Right lobe of liver (tissue), 6 donors: ENCODE measurements at regions not wholly inside any gene's neighbourhood (a gene's known extent, or its start where the extent isn't known, plus 50 kb on each side); places are given as distances from the start of the nearest gene placed in this dataset.
A peak's percentile ranks its signal among the peaks of the same experiment; 100 is the strongest.

Experiments
- ATAC-seq, 4 donors: fragments of 200-7000 bp; cut with Tn5 transposase; one replicate each; pipeline ENCODE4 v1.9.1; 2020; ENCODE audit warnings: mild to moderate bottlenecking in 4 of 4, moderate library complexity in 4 of 4
- DNase-seq, 3 donors: peaks; one replicate each; pipeline ENCODE4 v3.0.0-alpha.2; 2020
- H3K27ac ChIP-seq, 3 donors: fragments of 200-600 bp; one replicate each; pipeline ENCODE4 v1.8.0; 2022
- H3K27me3 ChIP-seq, 2 donors: fragments of 200-600 bp; one replicate each; pipeline ENCODE4 v1.8.0; 2022
- H3K36me3 ChIP-seq, 4 donors: fragments of 200-600 bp; sonication (generic) in 1 of 4; one replicate each; pipeline versions ENCODE4 v1.5.1 to v1.8.0; 2017 to 2022; ENCODE audit warnings: control low read depth in 1 of 4
- H3K4me1 ChIP-seq, 4 donors: fragments of 200-600 bp; sonication (generic) in 1 of 4; one replicate each; pipeline versions ENCODE4 v1.5.1 to v1.8.0; 2017 to 2022; ENCODE audit warnings: control low read depth in 1 of 4
- H3K4me3 ChIP-seq, 3 donors: fragments of 200-600 bp; one replicate each; pipeline ENCODE4 v1.8.0; 2022
- H3K9me3 ChIP-seq, 4 donors: fragments of 200-600 bp; sonication (generic) in 1 of 4; one replicate each; pipeline versions ENCODE4 v1.5.1 to v1.8.0; 2017 to 2022; ENCODE audit warnings: control low read depth in 1 of 4
- POLR2A ChIP-seq: fragments of 450-650 bp; IDR thresholded peaks from one replicate; pipeline ENCODE4 v1.6.1; 2017; ENCODE audit warnings: antibody characterized with exemption, mild to moderate bottlenecking
- WGBS: methylation state at CpG from one replicate; pipeline ENCODE4 v1.1.6; 2018; ENCODE audit warnings: low coverage, low lambda C conversion rate; ENCODE audit not compliant: insufficient coverage; ENCODE audit errors: missing lambda C conversion rate; 5-methylcytosine and 5-hydroxymethylcytosine counted together
- intact Hi-C, 2 donors: fragments of 100-400 bp; cut with DNase I; formaldehyde crosslinking; loops; one replicate each; pipeline versions ENCODE4 v1.11.2 to v1.14.1; 2022
- TF ChIP-seq, protein P1 (sequence below), 4 donors: fragments of 200-600 bp in 3 of 4; fragments of 450-650 bp in 1 of 4; IDR thresholded peaks; one replicate each; pipeline versions ENCODE4 v1.5.1 to v1.8.0; 2016 to 2022; ENCODE audit warnings: antibody characterized with exemption in 4 of 4, mild to moderate bottlenecking in 2 of 4
- donor health status: DM: no; HTN: yes; CAD: no.
- donor health status: DM: no; HTN: no; CAD: no.
- donor health status: DM: no; HTN: no; CAD: no.
- donor health status: DM: no; HTN: yes; CAD: no.
- donor health status: DM: no; HTN: yes; CAD: no.

DNA sequence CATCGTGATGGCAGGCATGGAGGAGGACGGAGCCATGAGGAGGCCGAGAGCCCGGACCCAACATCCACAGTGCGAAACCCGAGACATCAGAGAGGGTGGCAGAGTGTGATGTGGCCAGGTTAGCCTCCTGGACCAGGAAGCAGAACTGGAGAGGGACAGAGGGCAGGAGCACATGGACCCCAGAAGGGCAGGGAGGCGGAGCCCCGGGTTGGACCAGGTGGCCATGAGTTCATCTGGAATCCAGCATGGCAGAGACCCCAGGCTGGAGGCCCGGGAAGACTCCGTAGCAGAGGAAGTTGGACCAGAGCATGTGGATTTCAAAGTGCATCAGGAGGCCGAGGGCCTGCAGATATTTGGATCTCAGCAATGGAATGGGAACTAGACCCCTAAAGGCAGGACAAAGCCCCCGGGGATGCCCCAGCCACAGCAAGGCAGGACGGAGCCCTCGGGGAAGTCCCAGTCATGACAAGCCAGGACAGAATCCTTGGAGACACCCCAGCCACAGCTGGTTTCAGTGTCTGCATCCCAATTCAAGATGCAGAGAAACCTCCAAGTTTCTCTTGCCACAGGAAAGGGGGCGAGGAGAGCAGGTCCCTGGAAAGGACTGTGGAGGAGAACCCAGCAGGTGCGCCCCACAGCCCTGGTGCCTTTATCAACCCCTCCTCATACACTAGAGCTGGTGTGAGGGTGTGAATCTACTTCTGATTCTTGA, 1393.4 kb downstream of the BRD1 start:
- TF ChIP-seq POLR2A: no peak
- TF ChIP-seq, protein P1, sequence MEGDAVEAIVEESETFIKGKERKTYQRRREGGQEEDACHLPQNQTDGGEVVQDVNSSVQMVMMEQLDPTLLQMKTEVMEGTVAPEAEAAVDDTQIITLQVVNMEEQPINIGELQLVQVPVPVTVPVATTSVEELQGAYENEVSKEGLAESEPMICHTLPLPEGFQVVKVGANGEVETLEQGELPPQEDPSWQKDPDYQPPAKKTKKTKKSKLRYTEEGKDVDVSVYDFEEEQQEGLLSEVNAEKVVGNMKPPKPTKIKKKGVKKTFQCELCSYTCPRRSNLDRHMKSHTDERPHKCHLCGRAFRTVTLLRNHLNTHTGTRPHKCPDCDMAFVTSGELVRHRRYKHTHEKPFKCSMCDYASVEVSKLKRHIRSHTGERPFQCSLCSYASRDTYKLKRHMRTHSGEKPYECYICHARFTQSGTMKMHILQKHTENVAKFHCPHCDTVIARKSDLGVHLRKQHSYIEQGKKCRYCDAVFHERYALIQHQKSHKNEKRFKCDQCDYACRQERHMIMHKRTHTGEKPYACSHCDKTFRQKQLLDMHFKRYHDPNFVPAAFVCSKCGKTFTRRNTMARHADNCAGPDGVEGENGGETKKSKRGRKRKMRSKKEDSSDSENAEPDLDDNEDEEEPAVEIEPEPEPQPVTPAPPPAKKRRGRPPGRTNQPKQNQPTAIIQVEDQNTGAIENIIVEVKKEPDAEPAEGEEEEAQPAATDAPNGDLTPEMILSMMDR (IDR thresholded peaks at IDR 0.05): no peak
- 66% methylated on average over 6 of the region's 16 CpGs for WGBS
- no peaks in the 10 kb centered on the region for H3K9me3 ChIP-seq
- ATAC-seq (no peak), DNase-seq (peak in 2 of 3 donors; percentile 33 to 40)
- H3K36me3 ChIP-seq: no peaks in the 10 kb centered on the region
- no peak overlapping the region for H3K4me3 ChIP-seq
- no peak overlapping the region for H3K27ac ChIP-seq
- no peaks in the 10 kb centered on the region for H3K27me3 ChIP-seq
- intact Hi-C loops: no loop called here
- no peaks in the 10 kb centered on the region for H3K4me1 ChIP-seq

DNA sequence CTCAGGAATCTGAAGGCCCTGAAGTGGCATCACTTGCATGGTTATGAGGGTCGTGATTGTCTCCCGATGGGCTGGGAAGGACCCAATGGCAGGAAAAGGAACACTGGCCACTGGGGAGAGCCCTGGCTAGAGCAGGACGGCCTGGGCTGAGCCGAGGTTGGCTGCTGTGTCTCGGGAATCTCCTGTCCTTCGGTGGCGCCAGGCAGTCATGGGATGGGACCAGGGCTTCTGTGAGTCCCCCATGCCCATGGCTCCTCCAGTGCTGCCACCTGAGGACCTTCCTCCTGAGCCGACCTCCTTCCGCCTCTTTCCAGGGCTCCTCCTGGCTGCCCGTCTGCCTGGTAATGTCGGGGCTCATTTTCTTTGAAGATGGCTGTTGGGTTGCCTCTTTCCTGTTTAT, 1394.0 kb downstream of the BRD1 start:
- H3K27me3 ChIP-seq: no peaks in the 10 kb centered on the region
- TF ChIP-seq, protein P1 (IDR thresholded peaks at IDR 0.05): no peak
- TF ChIP-seq POLR2A: no peak
- H3K9me3 ChIP-seq: no peaks in the 10 kb centered on the region
- H3K4me3 ChIP-seq: no peak overlapping the region
- 39% methylated on average over 2 of the region's 11 CpGs for WGBS
- H3K36me3 ChIP-seq: no peaks in the 10 kb centered on the region
- ATAC-seq (no peak), DNase-seq (peak in 1 of 3 donors; percentile 28)
- no peak overlapping the region for H3K27ac ChIP-seq
- no peaks in the 10 kb centered on the region for H3K4me1 ChIP-seq
- intact Hi-C loops: no loop called here

DNA sequence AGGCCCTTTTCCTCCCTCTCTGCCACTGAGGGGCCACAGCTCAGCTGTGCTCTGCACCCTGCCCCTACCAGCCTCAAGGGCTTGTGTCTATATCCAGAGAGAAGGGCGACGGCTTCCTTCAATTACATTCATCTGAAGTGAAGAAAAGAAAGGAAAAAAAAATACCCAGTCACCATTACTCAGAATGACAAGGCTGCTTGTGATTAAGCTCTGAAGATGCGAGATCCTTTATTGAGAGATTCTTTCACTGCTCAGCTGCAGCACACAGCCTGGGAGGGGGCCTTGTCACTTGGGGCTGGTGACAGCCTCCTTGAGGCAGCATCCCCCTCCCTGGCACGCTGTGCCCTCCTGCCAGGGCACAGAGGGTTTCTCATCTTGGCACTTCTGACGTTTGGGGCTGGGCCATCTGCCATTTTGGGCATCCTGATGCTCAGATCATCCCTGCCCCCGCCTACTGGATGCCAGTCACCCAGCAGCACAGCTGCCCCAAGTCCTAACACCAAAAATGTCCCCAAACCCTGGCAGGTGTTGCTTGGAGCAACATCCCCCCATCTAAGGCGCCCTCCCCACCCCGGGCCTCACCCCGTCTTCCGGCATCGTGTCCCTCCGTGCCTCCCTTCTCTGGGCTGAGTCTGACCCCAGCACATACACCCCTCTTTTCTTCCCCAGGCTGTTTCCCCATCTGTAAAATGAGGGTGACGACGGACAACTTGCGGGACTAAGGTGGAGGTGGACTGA, 1394.7 kb downstream of the BRD1 start:
- Histone ChIP-seq H3K36me3 (no peaks in the 10 kb centered on the region), H3K9me3 (no peaks in the 10 kb centered on the region), H3K27ac (no peak overlapping the region), H3K4me1 (no peaks in the 10 kb centered on the region), H3K4me3 (no peak overlapping the region), H3K27me3 (no peaks in the 10 kb centered on the region)
- DNase-seq (peak in 1 of 3 donors; percentile 35), ATAC-seq (no peak)
- intact Hi-C loops: no loop called here
- 41% methylated on average over 7 of the region's 15 CpGs for WGBS
- TF ChIP-seq, protein P1 (IDR thresholded peaks at IDR 0.05): no peak
- no peak for TF ChIP-seq POLR2A

DNA sequence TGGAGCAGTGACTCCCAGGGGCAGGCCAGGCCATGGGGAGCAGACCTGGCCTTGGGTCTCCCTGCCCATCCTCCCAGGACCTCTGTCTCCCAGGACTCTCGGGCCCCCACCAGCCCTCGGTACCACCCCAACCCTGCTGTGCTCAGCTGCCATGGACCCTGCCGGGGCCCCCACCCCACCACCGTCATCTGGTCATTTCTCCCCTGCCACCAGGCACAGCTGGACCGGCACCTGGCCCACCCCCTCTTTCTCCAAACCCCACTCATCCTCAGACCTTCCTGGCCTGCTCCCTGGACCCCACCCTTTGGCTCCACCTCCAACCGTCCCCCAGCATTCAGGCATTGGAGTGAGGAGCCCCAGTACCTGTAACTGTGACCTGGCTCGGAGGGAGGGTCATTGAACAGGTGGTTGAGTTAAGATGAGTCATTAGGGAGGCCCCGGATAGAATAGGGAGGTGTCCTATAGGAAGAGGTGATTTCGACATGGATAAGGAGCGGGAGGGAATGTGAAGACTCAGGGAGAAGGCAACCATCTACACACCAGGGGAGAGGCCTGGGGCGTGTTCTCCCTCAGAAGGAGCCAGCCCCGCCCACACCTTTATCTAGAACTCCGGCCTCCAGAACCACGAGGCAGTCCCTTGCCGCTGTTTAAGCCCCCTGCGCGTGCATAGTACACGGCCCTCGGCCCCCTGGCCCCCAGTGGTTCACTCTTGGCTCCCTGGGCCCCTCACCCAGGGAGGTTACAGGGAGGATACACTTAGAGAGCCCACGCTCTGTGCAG, 1395.9 kb downstream of the BRD1 start:
- Histone ChIP-seq H3K36me3 (no peaks in the 10 kb centered on the region), H3K9me3 (no peaks in the 10 kb centered on the region), H3K27me3 (no peaks in the 10 kb centered on the region), H3K4me1 (no peaks in the 10 kb centered on the region), H3K27ac (no peak overlapping the region), H3K4me3 (no peak overlapping the region)
- intact Hi-C loops: no loop called here
- ATAC-seq (no peak), DNase-seq (peak in 1 of 3 donors; percentile 42)
- TF ChIP-seq, protein P1 (IDR thresholded peaks at IDR 0.05): no peak
- TF ChIP-seq POLR2A: no peak
- WGBS: 61% methylated on average over 12 of the region's 20 CpGs
